HG02623 (cell line): ENCODE measurements at regions not wholly inside any gene's neighbourhood (a gene's known extent, or its start where the extent isn't known, plus 50 kb on each side); places are given as distances from the start of the nearest gene placed in this dataset.
A peak's percentile ranks its signal among the peaks of the same experiment; 100 is the strongest.

ENCODE experiments used
- ATAC-seq: cut with Tn5 transposase; IDR thresholded peaks from one replicate; pipeline ENCODE4 v1.9.1; 2021; ENCODE audit warnings: moderate library complexity; ENCODE audit not compliant: unreplicated experiment

DNA sequence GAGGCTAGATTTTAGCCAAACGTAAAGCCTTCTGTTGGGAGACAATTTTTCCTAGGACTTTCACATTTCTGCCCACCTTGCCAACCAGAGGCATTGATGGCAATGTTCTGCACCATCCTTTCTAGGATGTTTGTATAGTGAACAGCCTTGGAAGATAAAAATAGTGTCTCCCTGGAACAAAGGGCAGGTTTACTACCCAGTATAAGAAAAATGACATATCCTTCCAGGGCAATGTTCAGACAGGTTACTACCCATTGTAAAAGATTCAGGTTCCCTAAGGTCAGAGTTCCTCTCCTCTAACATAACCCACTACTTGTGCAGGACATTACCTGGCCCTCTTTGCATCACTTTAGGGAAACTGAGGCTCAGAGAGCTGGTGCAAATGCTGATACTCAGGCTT lies 248.2 kb upstream of the VEPH1 start:
- ATAC-seq = no peak

DNA sequence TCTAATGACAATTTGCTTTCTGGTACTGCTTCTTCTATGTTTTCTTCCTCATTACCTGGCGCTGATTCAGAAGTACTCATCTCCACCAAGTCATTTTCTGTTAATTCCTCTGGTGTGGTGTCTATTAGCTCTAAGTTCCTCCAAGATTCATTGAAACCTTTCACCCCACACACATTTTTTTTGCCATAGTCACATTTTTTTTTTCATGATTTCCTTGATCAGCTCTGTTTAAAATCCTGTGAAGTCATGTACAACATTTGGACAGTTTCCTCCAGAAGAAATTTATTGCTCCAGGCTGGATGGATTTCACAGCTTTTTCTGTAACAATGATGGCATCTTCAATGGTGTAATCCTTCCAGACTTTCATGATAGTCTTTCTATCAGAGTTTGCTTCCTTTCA lies 243.2 kb upstream of the VEPH1 start:
- ATAC-seq = no peak

DNA sequence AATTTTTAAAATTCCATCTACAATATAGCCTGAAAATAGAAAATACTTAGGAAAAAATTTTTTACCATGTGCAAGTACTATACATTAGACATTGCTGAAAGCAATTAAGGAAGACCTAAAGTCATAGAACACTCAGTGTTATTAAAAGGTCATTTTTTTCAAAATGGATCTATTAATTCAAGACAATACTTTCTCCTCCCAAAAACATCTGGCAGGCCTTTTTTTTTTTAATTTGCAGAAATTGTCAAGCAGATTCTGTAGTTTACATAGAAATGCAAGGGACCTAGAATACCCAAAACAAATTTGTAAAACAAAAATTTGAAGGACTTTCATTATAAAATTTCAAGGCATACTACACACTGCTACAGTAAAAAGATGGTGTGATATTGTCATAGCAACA lies 238.4 kb upstream of the VEPH1 start:
- ATAC-seq = no peak

DNA sequence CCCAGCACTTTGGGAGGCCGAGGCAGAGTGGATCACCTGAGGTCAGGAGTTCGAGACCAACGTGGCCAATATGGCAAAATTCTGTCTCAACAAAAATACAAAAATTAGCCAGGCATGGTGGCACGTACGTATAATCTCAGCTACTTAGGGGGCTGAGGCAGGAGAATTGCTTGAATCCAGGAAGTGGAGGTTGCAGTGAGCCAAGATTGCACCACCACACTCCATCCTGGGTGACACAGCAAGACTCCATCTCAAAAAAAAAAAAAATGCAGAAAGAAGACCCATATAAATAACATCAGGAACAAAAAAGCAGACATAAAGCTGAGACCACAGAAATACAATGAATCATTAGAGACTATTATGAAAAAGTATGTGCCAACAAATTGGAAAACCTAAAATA lies 235.2 kb upstream of the VEPH1 start:
- no peak for ATAC-seq

DNA sequence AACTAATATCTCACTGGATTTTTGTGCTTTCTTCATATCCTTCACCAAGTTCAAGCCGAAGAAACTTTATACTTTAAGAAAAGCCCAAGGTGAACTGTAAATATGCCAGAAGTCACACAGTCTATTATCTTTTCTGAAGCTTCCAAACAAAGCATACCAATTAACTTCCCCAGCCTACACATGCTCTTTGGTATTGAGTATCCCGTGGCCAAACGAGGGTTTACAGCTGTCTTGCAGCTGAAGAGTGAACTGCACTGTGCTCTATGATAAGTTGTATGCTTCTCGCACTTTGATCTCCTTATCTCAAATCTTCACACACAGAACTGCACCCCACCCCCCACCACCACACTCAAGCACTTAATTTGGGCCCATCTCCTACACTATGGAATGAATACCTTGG lies 215.6 kb upstream of the VEPH1 start:
- no peak for ATAC-seq

DNA sequence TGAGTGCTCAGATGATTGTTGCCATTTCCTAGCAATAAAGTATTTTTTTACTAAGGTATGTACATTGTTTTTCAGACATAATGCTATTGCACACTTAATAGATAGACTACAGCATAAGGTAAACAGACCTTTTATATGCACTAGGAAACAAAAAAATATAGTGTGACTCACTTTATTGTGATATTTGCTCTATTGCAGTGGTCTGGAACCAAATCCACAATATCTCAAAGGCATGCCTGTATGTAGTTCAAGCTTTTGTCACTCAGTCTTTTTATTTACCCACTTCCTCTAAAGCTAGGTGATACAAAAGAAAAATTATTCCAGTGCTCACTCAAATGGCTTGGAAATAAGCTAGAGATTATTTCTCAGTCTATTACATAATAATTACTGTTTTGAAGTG lies 209.9 kb upstream of the VEPH1 start:
- no peak for ATAC-seq

DNA sequence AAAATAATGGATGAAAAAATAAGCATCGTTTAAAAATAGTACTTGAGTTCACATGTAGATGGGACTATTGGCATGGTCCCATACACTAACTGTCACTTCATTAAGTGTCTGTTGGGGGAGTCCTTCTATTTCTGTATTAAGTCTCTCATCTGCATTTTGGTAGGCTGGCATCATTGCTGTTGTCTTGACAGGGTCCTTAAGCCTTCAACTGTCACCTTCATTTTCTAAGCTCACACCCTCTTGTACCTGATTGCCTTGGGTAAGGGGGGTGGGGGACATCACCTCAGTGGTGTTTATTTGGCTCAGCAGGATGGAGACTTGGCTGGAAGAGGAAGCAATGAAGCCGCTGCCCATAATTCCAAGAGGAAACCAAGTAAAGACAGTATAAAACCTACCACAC lies 202.0 kb upstream of the VEPH1 start:
- no peak for ATAC-seq

DNA sequence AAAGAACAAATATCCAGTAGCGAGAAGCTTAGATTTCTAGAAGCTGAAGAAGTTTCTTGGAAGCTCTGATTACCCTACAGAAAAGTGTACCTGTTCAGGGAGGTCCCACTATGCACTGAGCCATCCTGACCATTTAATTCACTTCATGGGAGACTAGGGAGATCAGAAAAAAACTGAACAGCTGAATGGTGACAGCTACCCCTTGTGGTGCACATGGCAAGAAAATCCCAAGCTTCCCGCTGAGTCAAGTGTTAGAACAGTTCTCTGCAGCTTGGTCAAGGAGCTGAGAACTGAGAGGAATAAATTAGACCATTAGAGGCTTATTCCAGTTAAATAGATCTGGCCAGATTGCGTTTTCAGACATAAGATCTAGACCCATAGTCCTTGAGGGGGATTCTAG lies 197.2 kb upstream of the VEPH1 start:
- ATAC-seq = no peak

DNA sequence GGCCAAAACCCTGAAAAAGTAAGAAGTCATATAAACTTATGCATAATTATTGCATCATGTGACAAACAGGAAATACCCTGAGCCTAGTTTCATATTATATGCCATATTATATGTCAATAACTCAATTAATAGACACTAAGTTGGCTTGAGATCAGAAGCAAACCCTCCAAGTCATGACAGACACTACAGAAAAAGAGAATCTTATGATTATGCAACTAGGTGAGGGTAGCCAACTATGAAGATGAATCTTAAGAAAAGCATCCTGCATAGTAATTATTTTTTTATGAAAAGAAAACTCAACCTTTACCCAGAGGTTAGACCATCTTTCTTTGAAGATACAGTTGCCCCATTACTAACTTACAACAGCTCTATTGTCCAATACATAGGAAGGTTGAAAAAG lies 192.4 kb upstream of the VEPH1 start:
- ATAC-seq = no peak

DNA sequence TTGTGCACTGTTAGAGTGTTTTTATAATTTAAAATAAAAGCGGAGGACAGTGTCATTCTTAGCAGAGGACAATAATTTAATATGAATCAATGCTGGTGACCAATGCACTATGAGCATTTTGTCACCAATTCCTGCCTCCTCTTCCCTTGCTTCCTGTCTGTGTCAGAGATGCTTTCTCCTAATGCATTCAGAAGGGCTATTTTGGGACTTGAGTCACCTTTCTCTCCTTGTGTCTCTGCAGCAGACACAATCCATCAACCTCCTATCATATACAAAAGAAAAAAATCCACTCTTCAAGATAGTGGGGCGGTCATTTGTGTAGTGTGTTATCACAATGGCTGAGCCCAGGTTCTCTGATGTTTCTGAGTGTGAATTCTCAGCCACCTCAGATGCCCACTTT lies 191.9 kb upstream of the VEPH1 start:
- no peak for ATAC-seq

DNA sequence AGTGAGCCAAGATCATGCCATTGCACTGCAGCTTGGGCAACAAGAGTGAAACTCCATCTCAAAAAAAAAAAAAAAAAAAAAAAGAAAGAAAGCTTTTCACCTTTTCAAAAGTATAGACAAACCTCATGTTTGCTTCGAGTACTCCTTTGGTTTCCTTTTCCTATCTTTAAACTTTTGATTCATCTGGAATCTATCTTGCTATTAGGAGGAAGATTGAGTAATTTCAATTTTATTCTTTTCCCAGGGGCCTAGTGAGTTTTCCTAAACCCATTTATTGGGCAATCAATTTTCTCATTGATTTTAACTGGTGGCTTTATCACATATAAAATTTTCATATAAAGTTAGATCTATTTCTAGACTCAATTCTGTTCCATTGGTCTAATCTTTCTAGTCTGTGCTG lies 190.5 kb upstream of the VEPH1 start:
- ATAC-seq = no peak

DNA sequence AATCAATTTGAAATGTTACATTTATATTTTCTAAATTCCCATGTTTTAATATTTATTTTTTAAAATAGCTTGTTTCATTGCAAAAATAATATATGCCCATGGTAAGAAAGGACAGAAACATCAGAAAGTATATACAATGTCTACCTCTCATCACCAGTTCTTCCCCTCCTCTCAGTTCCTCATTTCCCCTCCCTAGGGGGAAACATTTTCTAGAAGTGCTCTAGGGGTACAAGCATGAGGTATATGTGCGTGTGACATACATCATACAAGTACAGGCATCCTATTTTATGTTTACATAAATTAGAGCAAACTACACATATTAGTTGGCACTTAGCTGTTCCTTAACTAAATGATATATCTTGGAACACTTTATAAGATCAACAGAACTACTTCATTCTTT lies 189.3 kb upstream of the VEPH1 start:
- ATAC-seq = peak; percentile 50

DNA sequence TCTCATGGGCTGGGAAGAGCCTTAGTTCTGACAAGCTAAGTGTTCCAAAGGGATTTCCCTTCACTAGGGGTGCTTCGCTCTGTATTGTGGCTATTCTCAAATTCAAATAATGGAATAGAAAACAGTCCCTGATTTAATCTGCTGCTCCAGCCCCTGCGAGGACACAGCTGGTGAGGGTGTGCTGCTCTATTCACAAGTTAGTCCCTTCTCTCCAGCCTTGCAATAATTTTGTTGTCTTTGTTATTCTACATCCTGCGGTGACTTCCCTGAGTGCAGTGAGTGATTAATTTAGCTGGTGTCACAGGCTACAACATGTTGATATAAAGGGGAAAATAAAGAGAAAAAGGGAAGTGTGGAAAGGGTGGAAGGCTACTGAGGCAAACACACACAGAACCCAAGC lies 180.5 kb upstream of the VEPH1 start:
- ATAC-seq = no peak

DNA sequence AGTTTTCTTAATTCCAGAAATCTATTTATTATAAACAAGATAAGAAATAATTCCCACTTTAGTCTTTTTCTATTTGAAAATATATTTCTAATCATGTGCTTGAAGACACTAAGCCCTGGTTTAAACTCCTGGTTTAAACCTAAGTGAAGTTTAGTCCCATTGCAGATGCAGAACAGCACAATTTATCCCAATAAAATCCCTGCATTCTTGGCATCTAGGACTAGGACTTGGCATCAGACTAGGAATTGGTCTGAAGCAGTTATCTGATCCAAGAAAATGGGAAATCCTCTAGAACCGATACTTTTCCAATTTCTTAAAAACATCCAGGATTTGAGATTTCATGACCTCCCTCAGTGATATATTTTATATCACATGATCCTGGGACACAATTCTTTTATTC lies 168.8 kb upstream of the VEPH1 start:
- no peak for ATAC-seq

DNA sequence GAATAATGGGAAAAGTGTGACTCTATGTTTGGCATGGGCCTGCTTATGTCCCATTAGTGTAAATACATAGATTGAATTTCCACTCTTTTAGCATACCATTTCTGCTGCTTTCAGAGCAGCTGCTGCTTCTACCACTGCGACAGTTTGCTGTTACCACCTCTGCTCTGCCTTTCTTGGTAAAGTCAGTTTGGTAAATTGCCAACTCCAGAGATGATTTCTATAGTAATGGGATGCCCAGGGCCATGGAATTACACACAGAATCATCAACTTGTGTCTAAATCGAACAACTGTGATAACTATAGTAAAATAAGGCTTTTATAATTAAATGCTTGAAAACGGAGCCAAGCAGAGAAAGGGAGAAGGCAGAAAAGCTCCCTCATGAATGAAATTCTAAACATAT lies 168.4 kb upstream of the VEPH1 start:
- no peak for ATAC-seq

DNA sequence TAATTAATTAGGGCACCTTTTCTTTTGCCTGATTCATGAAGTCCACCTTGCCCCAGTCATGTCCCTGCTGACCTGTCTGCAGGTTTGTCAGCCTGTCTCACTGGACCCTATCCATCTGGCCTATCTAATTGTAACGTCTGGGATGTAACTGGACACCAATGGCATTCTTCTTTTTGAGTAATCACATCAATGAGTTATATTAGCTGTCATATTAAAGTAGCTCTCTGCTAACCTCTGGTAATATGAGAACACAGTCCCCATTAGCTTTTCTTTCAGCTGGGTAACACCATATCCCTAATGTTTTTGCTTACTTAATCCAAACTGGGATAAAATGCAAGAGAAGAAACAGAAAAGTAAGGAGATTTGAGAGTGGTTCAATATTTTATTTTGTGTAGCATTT lies 166.2 kb upstream of the VEPH1 start:
- ATAC-seq = no peak

DNA sequence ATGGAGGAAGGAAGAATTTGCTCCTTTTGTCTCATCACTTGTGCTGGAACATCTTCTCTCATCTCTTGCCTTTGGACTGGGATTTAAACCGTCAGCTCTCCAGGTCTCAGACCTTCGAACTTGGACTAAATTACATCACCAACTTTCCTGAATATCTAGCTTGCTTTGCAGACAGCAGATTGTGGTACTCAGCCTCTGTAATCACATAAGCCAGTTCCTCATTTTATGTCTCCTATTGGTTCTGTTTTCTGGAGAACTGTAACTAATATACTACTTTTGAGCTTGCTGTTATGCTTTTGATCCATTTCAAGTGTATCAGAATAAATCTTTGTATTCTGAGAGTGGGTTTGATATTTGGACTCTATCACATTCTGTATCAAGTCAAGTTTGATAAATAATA lies 164.3 kb upstream of the VEPH1 start:
- no peak for ATAC-seq

DNA sequence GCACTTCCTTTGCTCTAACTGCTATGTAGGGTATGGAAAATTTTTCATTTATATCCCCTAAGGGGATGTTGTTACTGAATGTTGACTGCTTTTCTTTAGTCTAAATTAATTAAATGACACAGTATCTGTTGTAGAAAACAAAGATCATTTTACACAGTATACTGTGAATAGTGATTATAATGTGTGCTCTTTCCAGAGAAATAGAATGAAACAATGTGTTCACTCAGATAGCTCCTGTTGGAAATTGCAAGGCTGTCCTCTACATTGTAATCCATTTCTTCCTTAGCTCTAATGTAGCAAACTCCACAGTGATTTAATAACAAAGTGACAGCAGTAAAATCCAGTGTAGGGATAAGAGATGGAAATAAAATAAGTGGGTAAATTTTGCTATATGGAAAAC lies 159.0 kb upstream of the VEPH1 start:
- ATAC-seq = no peak

DNA sequence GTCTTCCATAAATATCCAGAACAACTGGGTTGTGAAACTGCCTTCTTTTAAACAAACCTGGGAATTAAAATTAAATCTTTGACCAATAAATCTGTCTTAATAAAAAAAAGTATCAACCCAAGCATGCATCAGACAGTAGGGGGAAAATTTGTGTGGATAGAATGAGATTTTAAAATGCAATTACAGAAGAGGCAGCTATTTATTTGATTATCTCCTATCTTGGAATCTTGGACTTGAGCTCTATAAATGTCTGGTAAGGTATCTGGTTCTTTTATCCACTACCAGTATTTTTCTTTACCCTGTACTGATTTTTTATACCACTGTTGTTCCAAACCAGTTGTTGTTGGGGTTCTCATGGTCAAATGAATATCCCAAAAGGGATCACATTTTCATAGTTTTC lies 157.6 kb upstream of the VEPH1 start:
- ATAC-seq = no peak

DNA sequence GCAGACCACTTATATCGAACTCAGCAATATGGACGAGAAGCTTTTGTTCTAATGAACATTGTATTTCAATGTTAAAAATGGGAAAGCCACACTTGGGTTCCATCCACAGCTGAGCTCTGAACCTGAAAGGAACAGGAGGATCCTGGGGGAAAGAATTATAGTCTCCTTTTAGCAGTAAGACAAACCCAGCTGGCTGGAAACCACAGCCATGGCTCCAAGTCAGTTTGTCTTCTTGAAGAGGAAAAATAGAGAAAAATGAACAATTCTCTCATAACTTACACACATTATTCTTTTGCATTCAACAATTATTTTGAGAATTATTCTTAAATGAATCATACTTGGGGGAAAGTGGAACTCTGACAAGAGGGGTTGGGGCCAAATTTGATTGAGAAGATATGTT lies 149.2 kb upstream of the VEPH1 start:
- no peak for ATAC-seq

DNA sequence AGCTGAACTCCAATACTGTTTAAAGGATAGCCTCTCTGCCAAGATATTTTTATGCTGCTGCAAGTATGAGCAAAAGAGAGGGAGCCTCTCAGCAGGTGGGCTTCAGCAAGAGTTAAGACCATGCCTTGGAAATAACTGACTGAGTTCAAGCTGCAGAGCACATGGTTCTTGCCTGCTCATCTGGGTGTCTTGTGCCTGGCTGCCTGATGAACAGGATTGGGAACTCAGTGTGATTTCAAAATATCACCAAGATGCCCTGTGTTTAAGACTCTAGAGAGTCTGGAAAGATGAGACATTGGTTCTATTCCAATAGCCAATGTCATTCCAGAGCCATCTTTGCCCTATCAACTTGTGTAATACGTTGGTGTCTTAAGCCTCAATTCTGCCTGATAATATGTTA lies 147.5 kb upstream of the VEPH1 start:
- no peak for ATAC-seq

DNA sequence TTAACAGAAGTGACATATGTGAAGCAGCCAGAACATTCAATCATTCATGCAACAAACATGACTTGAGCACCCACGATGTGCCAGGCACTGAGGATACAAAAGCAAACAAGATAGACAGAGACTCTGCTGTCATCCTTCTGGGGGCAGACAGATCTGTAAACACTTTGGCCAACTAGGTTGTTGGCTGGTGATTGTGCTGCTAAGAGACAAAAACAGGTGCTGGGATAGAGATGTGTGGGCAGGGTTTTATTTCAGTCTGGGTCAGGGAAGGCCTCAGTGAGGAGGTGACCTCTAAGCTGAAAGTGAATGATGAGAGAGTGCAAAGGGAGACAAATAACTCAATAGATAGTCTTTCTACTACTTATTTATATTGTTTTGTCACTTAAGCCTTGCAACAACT lies 147.0 kb upstream of the VEPH1 start:
- no peak for ATAC-seq

DNA sequence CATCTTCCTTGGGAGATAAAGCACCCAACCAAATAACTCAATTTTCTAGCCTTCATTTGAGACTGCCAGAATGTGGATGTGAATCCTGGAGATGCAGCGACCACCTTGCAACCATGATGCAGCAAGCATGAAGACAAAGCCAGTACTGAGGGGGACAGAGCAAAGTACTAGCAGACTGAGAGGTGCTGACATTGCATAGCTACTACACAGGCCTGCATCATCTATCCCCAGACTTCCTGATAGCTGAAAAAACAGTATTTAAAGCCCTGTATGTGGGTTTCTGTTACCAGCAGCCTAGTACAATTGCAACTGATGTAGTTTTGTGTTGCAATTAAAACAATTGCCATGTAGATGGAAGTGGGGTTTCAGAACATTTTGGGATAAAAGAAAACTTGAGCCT lies 146.3 kb upstream of the VEPH1 start:
- ATAC-seq = no peak

DNA sequence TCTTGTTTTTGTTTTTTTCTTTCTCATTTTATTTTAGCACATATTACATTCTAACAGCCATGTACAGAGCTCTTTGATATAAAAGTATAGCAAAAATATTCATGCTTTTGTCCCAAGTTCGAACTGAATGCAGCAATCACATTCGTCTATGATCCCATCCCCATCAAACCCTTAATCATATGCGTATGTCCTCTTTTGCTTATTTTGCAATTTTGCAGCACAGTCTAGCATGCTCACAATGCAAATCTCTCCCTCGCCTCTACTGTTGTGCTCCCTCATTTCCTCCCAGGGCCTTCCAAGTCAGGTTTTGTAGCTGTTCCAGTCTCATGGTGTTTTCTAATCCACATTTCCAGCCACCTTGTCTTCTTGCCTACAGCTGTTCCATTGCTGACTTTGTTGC lies 144.6 kb upstream of the VEPH1 start:
- ATAC-seq = no peak
